ENCODE measurements at regions not wholly inside any gene's neighbourhood (a gene's known extent, or its start where the extent isn't known, plus 50 kb on each side); places are given as distances from the start of the nearest gene placed in this dataset.

DNA sequence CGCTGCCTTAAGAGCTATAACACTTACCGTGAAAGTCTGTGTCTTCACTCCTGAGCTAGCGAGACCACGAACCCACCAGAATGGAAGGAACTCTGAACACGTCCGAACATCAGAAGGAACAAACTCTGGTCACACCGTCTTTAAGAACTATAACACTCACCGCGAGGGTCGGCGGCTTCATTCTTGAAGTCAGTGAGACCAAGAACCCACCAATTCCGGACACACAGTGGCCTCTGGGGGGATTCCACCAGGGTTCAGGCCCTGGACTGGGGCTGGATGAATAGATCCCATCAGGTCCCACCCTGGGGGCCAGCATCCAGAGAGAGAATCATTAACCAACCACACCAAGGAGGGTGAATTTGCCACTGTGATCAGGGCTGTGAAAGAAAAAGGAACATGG is 55.8 kb upstream of the ATP12A start:
- H3K27ac Mint-ChIP-seq, result no peak overlapping the region
- DNase-seq (ENCODE audit: low spot score) (no peak), ATAC-seq (no peak)
- H3K4me3 Mint-ChIP-seq, result no peak overlapping the region
- no peaks in the 10 kb centered on the region; the same call in 1 of the 2 replicates for H3K27me3 Mint-ChIP-seq (ENCODE audit: low read depth)
- TF ChIP-seq, protein P1, sequence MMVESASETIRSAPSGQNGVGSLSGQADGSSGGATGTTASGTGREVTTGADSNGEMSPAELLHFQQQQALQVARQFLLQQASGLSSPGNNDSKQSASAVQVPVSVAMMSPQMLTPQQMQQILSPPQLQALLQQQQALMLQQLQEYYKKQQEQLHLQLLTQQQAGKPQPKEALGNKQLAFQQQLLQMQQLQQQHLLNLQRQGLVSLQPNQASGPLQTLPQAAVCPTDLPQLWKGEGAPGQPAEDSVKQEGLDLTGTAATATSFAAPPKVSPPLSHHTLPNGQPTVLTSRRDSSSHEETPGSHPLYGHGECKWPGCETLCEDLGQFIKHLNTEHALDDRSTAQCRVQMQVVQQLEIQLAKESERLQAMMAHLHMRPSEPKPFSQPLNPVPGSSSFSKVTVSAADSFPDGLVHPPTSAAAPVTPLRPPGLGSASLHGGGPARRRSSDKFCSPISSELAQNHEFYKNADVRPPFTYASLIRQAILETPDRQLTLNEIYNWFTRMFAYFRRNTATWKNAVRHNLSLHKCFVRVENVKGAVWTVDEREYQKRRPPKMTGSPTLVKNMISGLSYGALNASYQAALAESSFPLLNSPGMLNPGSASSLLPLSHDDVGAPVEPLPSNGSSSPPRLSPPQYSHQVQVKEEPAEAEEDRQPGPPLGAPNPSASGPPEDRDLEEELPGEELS (CRISPR knock-in tag; IDR thresholded peaks at IDR 0.05), result no peak
- TF ChIP-seq, protein P2, sequence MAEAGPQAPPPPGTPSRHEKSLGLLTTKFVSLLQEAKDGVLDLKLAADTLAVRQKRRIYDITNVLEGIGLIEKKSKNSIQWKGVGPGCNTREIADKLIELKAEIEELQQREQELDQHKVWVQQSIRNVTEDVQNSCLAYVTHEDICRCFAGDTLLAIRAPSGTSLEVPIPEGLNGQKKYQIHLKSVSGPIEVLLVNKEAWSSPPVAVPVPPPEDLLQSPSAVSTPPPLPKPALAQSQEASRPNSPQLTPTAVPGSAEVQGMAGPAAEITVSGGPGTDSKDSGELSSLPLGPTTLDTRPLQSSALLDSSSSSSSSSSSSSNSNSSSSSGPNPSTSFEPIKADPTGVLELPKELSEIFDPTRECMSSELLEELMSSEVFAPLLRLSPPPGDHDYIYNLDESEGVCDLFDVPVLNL (CRISPR knock-in tag; IDR thresholded peaks at IDR 0.05; ENCODE audit: borderline replicate concordance, low read depth), result no peak
- TF ChIP-seq, protein P3, sequence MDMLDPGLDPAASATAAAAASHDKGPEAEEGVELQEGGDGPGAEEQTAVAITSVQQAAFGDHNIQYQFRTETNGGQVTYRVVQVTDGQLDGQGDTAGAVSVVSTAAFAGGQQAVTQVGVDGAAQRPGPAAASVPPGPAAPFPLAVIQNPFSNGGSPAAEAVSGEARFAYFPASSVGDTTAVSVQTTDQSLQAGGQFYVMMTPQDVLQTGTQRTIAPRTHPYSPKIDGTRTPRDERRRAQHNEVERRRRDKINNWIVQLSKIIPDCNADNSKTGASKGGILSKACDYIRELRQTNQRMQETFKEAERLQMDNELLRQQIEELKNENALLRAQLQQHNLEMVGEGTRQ (CRISPR knock-in tag; IDR thresholded peaks at IDR 0.05), result no peak
- no peak for TF ChIP-seq ZNF232 (CRISPR knock-in tag; IDR thresholded peaks at IDR 0.05)
- TF ChIP-seq, protein P4, sequence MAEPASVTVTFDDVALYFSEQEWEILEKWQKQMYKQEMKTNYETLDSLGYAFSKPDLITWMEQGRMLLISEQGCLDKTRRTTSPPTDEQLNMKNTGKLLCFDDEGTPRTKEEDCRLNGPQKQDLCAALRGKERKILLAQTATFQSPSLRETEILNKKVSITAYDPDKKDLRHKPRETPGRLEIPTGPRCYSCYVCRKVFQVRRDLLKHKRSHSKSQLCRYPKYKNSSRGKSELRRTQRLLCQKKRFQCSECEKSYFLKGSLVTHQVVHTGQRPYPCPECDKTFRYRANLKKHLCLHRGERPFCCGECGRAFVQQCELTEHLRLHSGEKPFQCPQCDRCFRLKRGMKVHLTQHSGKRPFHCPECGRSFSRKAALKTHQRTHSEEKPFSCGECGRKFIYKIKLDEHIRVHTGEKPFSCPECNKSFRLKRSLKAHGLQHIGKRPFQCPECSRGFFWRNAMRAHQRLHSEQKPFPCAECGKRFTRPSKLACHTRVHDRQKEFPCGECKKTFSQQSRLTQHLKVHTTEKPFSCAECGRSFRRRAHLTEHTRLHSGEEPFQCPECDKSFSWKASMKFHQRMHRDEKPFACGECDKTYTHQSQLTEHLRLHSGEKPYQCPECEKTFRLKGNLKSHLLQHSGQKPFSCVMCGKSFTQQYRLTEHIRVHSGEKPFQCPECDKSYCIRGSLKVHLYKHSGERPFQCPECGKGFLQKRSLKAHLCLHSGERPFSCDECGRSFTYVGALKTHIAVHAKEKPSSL (CRISPR knock-in tag; conservative IDR thresholded peaks at IDR 0.05), result no peak
- TF ChIP-seq ZNF671 (CRISPR knock-in tag; IDR thresholded peaks at IDR 0.05), result no peak
- H3K4me1 Mint-ChIP-seq, result peaks cover 29% of the 10 kb centered on the region
- ChIA-PET POLR2A (no interaction called here), CTCF (interaction anchor here (1.2 to 1.9 kb wide), 3 partner anchors 44 to 371 kb away, joined by 4 to 7 read pairs (median 6); no protein-coding TSS in a partner anchor)
- no peaks in the 10 kb centered on the region; the same call in 1 of the 2 replicates for H3K36me3 Mint-ChIP-seq
- H3K9me3 Mint-ChIP-seq, result no peaks in the 10 kb centered on the region

DNA sequence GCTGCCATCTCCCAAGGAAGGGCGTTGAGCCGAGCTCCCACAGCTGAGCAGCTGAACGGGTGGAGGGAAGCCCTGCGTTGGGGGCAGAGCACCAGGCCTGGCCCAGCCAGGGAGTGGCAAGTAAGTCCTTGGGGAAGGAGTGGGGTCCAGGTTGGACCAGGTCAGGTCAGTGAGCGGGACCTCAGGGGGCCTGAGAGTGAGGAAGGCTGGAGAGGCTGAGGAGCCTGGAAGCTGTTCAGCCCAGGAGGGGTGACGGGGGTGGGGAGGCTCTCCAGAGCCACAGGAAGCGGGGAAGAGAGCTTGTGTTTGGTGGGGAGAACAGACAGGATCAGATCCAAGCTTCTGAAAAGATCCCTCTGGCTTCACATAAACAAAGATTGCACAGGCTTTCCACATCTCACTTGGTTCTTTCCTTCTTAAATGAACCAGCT is 55.4 kb upstream of the ATP12A start:
- Mint-ChIP-seq H3K27ac (no peak overlapping the region), H3K36me3 (no peaks in the 10 kb centered on the region; the same call in 1 of the 2 replicates), H3K4me1 (peaks cover 29% of the 10 kb centered on the region), H3K27me3 (ENCODE audit: low read depth) (no peaks in the 10 kb centered on the region; the same call in 1 of the 2 replicates), H3K4me3 (no peak overlapping the region), H3K9me3 (no peaks in the 10 kb centered on the region)
- ATAC-seq (no peak), DNase-seq (ENCODE audit: low spot score) (no peak)
- TF ChIP-seq JAZF1 (CRISPR knock-in tag; IDR thresholded peaks at IDR 0.05) (no peak), ZNF138 (CRISPR knock-in tag; conservative IDR thresholded peaks at IDR 0.05) (no peak), MXD4 (CRISPR knock-in tag; IDR thresholded peaks at IDR 0.05; ENCODE audit: borderline replicate concordance) (no peak), NFATC4 (CRISPR knock-in tag; IDR thresholded peaks at IDR 0.05) (no peak), GABPB1 (CRISPR knock-in tag; IDR thresholded peaks at IDR 0.05) (no peak)
- TF ChIP-seq, protein P5, sequence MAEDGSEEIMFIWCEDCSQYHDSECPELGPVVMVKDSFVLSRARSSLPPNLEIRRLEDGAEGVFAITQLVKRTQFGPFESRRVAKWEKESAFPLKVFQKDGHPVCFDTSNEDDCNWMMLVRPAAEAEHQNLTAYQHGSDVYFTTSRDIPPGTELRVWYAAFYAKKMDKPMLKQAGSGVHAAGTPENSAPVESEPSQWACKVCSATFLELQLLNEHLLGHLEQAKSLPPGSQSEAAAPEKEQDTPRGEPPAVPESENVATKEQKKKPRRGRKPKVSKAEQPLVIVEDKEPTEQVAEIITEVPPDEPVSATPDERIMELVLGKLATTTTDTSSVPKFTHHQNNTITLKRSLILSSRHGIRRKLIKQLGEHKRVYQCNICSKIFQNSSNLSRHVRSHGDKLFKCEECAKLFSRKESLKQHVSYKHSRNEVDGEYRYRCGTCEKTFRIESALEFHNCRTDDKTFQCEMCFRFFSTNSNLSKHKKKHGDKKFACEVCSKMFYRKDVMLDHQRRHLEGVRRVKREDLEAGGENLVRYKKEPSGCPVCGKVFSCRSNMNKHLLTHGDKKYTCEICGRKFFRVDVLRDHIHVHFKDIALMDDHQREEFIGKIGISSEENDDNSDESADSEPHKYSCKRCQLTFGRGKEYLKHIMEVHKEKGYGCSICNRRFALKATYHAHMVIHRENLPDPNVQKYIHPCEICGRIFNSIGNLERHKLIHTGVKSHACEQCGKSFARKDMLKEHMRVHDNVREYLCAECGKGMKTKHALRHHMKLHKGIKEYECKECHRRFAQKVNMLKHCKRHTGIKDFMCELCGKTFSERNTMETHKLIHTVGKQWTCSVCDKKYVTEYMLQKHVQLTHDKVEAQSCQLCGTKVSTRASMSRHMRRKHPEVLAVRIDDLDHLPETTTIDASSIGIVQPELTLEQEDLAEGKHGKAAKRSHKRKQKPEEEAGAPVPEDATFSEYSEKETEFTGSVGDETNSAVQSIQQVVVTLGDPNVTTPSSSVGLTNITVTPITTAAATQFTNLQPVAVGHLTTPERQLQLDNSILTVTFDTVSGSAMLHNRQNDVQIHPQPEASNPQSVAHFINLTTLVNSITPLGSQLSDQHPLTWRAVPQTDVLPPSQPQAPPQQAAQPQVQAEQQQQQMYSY (CRISPR knock-in tag; IDR thresholded peaks at IDR 0.05), result no peak
- TF ChIP-seq, protein P6, sequence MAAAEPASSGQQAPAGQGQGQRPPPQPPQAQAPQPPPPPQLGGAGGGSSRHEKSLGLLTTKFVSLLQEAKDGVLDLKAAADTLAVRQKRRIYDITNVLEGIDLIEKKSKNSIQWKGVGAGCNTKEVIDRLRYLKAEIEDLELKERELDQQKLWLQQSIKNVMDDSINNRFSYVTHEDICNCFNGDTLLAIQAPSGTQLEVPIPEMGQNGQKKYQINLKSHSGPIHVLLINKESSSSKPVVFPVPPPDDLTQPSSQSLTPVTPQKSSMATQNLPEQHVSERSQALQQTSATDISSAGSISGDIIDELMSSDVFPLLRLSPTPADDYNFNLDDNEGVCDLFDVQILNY (CRISPR knock-in tag; IDR thresholded peaks at IDR 0.05), result no peak
- TF ChIP-seq, protein P7, sequence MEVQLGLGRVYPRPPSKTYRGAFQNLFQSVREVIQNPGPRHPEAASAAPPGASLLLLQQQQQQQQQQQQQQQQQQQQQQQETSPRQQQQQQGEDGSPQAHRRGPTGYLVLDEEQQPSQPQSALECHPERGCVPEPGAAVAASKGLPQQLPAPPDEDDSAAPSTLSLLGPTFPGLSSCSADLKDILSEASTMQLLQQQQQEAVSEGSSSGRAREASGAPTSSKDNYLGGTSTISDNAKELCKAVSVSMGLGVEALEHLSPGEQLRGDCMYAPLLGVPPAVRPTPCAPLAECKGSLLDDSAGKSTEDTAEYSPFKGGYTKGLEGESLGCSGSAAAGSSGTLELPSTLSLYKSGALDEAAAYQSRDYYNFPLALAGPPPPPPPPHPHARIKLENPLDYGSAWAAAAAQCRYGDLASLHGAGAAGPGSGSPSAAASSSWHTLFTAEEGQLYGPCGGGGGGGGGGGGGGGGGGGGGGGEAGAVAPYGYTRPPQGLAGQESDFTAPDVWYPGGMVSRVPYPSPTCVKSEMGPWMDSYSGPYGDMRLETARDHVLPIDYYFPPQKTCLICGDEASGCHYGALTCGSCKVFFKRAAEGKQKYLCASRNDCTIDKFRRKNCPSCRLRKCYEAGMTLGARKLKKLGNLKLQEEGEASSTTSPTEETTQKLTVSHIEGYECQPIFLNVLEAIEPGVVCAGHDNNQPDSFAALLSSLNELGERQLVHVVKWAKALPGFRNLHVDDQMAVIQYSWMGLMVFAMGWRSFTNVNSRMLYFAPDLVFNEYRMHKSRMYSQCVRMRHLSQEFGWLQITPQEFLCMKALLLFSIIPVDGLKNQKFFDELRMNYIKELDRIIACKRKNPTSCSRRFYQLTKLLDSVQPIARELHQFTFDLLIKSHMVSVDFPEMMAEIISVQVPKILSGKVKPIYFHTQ (CRISPR knock-in tag; IDR thresholded peaks at IDR 0.05), result no peak
- TF ChIP-seq, protein P8, sequence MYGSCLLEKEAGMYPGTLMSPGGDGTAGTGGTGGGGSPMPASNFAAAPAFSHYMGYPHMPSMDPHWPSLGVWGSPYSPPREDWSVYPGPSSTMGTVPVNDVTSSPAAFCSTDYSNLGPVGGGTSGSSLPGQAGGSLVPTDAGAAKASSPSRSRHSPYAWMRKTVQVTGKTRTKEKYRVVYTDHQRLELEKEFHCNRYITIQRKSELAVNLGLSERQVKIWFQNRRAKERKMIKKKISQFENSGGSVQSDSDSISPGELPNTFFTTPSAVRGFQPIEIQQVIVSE (CRISPR knock-in tag; IDR thresholded peaks at IDR 0.05; ENCODE audit: borderline replicate concordance), result no peak
- TF ChIP-seq, protein P1 (CRISPR knock-in tag; IDR thresholded peaks at IDR 0.05), result no peak
- CTCF ChIA-PET, result interaction anchor here (0.8 to 1.9 kb wide), 4 partner anchors 44 to 370 kb away, joined by 3 to 7 read pairs (median 5); no protein-coding TSS in a partner anchor
- POLR2A ChIA-PET, result no interaction called here
